Activated naive CD4-positive, alpha-beta T cell (primary cell): ENCODE measurements at regions not wholly inside any gene's neighbourhood (a gene's known extent, or its start where the extent isn't known, plus 50 kb on each side); places are given as distances from the start of the nearest gene placed in this dataset.
A peak's percentile ranks its signal among the peaks of the same experiment; 100 is the strongest.
"Not testable (repeated sequence)": the region's sequence is repeated elsewhere in the genome, so short reads cannot be mapped to it uniquely, and the experiment has no call there.

Experiments used
- DNase-seq, 4 experiments: peaks; one replicate each; lab custom pipeline; 2025; lab: John Stamatoyannopoulos, UW

DNA sequence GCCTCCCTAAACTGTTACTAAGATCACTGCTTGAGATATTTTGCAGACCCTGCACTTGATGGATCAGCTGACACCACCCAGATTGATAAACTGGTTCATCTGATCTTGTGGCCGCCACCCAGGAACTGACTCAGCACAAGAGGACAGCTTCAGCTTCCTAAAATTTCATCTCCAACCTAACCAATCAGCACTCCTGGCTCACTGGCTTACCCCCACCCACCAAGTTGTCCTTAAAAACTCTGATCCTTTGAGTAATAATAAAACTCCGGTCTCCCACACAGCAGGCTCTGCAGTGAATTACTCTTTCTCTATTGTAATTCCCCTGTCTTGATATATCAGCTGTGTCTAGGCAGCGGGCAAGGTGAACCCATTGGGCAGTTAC, 174.8 kb downstream of the UTP18 start:
- DNase-seq = no peak

DNA sequence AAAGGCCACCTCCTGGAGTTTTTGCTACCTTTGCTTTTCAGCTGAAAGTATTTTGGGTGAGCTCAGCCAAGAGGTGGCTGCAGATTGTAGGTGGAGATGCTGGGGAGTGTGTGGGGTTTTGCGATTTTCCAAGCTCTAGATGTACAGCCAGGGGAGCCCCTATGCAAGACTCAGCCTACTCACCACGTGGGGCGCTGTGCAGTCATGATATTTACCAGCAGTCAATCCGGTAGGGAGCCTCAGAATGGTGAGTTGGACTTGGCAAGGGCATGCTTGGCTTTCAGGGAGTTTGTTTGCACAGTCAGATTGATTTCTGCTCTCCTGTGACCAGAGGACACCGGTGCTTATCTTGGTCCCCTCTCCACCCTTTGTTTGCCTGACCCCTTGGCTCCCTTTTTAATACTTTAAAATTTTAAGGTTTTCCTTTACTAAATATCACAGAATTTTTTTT, 175.3 kb downstream of the UTP18 start:
- DNase-seq = no peak

DNA sequence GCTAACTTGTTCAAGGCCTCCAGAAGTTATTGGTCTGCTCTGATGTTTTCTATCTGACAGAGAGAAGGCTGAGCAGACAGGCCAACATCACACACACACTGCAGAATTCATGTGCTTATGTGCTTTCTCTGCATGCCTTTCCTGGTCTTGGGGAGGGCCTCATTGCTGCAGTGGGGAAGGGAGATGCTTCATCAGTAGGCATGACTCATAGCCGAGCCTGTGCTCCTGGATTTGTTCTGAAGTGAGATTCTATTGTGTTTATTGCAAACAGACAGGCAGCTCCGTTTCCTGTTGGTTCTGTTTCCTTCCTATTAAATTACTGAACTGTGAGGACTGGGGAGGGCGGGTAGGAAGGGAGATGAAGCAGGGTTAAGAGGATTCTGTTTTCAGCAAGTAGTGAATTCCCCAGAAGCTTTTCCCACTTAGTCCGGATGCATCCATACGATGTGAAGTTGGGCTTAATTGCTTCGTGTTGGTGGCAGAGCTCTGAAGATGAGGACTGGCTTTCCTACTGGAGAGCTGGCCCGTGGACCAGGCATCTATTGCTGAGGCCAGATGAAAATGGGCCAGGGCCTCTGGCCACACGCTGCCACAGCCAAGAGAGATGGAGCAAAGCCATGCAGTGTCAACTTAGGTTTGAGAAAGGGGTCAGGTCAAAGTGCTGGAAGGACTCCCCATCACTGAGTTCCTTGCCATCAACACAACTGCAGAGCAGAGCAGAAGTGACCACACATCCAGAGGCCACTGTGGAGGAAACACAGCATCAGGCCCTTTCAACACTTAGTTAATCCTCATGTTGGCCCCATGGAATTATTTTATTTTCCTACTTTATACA, 179.3 kb downstream of the UTP18 start:
- DNase-seq = no peak

DNA sequence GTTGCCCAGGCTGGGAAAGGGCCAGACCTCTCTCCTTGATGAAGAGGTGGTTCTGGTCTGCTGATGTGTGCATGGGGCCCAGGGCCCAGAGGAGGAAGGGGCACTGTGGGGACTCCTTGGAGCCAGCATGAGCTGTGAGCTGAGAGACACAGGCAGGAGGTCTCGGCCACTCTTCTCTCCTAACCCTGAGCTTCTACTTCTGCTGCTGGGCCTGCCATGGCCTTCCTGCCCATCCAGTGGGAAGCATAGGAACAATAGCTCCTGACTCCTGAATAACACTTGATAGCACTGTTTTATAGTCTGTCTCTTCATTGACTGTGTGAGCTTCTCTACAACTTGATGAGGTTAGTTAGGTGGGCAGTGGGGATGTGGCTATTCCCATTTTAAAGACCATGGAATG, 181.1 kb downstream of the UTP18 start:
- no peak for DNase-seq

DNA sequence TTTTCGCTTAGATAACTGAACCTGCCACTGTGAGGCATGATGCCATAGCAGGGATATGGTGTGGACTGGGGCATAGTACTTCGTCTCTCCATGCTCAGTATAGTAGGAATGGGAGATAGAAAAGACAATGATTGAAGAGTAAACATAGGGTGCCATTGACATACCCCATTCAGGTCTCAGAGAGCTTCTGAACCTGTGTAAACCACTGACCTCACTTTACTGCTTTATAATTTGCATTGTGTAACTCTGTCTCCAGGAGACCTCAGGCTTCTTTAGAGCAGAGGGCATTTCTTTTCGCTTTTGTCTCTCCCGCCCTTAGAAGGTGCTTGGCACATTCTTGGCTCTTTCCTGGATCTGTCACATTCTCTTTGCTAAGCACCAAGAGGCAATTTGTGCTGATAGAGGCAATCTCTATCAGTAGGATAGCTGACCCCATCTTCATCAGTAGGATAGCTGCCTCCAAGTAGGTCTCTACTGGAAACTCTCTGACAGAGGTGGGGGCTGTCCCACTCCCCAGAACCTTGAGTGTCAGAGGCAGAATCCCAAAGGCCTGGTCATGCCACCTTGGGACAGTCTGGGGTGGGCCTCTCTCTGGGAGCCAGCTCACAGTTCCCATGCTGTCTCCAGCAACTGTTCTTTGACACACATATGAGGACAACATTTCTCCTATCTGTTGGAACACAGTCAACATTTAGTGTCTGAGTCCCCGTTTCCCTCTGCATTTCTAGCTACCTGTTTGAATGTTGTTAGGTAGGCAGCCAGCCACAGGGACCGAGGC, 181.9 kb downstream of the UTP18 start:
- DNase-seq = no peak

DNA sequence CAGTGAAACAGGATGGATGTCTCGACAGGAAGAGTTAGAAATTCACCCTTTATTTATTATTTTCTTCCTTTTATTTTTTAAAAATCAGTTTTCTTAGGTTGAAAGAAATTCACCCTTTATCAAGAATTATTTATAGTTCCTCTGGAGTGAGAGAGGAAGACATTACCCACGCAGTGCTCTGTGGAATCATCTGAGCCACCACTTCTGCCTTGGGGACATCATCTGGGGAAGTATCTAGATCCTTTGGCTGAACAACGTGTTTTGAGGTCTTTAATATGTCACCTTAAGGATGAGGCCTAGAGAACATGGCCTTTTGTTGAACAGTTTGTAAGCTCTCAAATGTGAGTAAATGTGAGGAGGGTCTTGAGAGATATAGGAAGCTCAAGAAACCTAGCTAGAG, 183.3 kb downstream of the UTP18 start:
- DNase-seq = no peak

DNA sequence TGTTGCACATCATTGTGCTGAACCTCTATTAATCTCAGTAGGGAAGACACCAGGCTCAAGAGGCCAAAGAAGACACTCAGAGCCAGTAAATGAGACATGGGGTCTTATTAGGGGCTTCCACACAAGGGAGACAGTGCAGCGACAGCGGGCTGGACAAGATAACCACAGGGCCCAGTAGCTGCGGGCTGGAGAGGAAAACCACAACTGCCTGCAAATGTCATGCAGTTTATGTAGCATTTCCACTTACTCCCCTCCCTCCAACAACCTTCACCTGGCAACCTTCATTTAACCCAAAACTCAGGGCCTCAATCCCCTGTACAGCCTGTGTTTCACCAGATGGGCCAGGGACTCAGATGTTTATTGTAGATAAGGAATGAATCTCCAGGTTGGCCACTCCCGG, 185.6 kb downstream of the UTP18 start:
- no peak for DNase-seq

DNA sequence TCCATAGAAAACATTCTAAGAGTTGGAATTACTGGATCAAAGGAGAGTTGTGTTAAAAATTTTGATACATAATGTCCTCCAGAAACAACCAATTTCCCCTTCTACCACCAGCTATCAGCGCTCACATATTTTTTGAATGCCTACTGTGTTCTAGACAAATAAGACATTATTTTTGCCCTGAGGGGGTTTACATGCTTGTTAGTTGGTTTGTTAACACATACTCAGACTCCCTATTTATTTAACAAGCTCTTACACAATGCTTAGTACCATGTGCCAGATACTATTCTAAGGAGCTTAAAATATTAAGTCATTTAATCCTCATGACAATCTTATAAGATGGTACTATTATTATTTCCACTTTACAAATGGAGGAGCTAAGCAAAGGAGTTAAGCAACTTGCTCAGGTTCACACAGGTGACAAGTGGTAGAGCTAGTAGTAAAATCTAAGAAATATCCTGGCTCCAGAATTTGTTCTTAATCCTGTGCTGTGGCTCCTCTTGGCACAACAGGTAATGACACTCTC, 194.2 kb downstream of the UTP18 start:
- no peak for DNase-seq

DNA sequence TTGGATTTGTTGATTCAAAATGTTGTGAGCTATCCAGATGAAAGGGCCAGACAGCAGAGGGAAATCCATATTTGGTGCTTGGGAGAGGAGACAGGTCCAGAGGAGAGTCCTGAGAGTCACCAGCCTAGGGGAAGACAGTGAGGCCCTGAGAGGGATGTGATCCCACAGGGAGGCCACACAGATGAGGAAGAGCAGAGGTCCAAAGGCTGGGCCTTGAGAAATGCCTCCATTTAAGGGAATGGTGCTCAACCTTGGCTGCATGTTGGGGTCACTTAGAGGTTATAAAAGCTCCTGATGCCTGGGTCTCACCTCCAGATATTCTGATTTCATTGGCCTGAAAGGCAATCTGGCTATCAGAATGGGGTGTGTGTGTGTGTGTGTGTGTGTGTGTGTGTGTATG, 194.9 kb downstream of the UTP18 start:
- no peak for DNase-seq

DNA sequence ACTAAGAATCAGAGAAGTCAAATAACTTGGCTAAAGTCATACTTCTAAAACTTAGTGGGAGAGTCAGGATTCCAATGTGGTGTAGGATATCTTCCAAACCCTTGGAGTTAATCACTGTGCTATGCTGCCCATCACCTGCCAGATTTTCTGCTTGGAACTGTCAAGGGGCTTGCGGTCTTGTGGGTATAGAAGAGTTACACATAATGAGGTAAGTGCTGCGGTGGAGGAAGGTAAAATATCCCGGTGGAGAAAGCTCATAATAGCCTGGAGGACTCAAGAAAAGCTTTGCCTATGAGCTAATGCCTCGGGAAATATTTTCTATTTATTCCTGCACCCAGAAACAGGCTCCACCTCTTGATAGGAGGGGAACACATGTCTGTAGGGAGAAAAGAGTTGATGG, 195.6 kb downstream of the UTP18 start:
- no peak for DNase-seq

DNA sequence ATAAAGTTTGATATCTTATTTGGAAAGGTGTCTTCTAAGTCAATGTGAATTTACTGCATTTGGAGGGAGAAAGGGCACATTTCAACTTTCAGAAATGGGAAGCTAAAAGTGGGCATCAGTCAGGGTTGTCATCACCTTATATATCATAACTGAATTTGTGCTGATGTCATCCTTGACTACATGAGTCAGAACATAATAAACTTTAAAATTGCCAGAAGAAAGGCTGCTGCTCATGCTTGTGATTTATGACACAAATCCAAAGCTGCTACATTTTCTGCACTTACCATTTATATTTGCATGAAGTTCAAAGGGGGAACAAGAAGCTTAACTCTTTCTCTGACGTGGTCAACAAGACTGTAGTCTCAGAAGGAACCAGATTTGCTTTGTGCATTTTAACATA, 196.6 kb downstream of the UTP18 start:
- no peak for DNase-seq

DNA sequence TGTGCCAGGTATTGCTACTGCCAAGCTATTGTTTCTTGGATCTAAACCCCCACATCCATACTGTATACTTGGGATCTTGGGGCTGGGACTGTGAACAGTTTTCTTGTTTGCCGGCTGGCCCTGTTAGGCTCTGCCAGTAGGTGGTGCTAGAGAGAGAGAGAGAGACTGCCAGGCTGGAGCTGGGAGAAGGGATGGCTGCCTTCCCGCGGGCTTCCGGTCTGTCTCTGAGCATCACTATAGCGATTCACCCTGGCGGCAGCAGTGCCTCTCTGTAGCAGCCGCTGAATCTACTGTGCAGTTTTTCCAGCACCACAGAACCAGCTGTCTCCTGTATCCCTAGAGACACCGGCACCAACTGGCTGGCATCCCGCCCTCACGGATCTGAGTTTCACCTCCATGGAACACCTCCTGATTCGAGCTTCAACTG, 201.2 kb downstream of the UTP18 start:
- DNase-seq = peak in 1 of 4 experiments; percentile 2

DNA sequence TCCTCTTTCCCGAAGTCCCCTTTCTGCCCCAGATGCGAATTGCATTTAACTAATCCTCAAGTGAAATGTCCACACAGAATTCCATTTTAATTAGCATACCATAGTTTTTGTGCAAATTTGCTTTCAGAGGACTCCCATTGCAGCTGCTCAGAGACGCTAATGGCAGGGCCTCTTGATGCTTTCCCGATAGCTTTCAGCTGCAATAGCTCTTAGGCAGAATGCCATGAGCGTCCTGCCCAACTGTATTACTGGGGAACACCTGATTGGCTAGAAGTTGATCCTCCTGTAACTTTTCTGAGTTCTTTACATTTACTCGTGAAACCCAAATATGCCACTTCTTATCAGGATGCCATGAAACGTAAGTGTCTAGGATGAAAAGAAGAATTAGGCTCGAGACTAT, 203.0 kb downstream of the UTP18 start:
- DNase-seq = no peak

DNA sequence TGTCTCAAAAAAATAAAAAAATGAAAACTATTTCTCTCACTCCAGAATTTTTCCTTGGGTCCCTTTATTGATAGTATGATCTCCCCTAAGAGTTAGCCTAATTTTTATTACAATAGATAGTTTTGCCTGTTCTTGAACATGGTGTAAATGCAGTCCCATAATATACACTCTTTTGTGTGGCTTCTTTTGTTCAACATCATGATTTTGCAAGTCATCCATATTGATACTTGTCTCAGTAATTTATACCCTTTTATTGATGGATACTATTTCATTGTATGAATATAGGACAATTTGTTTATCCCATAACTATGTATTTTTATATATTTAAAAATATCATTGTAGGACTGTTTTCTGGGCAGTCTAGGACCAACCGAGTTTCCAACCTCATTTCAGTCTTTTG, 207.0 kb downstream of the UTP18 start:
- DNase-seq = no peak

DNA sequence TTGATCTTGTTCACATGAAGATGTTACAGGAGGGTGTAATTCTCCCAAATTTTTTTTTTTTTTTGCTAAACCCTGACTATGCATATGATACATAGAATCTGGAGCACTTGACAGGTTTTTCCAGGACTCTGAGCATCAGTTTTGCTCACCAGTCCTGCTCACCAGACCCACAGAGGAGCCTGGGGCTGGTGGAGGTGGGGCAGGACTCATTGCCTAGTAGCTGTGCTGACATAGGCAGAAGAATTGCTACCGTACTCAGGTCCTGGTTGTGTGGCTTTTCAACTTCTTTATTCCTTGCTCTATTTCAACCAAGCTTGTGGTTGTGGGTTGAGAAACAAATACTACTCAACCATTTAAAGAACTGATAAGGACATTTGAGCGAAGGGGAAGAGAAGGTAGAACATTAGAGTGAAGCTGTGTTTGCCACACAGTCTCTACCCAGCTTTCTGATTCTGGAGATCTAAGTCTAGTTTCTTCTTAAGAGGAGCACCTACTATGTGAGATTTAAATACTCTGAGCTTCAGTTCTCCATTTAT, 212.4 kb downstream of the UTP18 start:
- DNase-seq = no peak

DNA sequence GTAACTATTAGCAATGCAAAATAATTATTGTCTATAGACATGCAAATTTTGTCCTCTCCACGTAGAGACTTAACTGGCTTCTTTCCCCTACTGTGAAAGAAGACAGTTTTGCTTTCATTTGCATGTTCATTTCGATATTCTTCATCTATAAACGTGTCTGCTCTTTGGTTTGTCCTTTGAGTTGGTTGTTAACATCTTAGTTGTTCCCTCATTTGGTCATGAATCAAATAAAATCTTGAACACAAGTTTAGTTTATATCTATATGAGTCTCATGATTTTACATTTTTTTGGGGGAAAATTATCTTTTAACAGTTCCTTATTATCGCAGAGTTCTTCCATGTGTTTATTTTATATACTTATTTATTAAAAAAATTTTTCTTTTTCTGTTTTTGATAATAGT, 214.4 kb downstream of the UTP18 start:
- DNase-seq = no peak

DNA sequence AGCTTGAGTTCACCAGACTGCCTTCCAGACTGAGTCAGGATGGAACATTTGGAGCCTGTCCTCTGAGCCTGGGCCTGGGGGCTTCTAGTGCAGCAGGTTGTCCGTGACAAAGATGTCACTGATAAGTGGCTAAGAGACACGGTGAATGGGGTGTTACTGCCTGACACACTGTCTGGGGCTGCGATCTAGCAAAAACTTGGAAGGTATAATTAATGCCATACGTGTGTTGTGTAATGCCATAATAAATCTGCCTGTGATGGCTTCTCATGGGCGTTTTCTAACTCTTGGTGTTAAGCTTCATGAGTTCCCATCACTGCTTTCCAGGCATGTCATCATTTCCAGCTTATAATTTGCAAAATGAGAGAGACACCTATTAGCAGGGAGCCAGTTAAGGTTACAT, 215.4 kb downstream of the UTP18 start:
- DNase-seq = no peak

DNA sequence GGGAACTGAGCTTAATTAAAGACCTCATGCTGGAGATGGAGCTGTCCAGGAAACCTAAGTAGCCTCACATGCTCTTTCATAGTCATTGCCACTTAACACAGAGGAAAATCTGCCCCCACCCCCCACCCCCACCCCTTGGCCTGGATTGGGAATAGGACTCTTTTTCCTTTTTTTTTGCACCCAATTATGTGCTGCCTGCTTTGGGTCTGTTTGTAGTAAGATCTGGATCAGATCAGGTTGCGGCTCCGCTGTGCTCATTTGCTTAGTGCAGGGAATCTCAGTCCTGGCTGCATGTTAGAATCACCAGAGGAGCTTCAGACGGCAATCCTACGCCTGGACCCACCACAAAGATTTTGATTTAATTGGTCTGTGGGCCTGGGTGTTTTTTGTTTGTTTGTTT, 219.0 kb downstream of the UTP18 start:
- no peak for DNase-seq

DNA sequence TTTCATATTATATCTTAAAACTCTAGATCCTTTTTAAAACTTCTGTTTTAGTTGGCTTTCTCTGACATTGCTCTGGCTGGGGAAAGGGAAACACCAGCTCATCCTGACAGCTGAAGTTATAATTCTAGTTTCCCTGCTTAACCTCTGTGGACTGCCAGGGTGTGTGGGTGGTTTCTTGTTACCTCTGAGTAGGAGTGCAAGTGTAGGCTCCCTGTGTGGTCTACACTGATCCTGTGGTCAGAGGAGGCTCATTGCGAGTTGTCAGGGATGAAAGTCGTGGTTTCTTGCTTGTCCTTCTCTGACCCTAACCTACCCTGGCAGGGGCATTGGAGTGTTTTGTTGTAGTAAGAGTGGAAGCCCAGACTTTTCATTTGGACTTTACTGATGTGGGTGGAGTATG, 221.0 kb downstream of the UTP18 start:
- DNase-seq = no peak

DNA sequence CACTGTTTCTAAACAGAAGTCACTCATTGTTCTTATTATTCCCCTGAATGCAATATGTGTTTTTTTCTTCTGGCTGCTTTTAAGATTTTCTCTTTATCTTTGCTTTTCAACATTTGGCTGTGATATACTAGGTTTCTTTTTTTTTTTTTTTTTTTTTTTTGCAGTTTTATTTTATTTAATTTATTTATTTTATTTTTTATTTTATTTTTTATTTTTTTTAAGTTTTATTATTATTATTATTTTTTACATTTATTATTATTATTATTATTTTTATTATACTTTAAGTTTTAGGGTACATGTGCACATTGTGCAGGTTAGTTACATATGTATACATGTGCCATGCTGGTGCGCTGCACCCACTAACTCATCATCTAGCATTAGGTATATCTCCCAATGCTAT, 221.9 kb downstream of the UTP18 start:
- not testable (repeated sequence) for DNase-seq

DNA sequence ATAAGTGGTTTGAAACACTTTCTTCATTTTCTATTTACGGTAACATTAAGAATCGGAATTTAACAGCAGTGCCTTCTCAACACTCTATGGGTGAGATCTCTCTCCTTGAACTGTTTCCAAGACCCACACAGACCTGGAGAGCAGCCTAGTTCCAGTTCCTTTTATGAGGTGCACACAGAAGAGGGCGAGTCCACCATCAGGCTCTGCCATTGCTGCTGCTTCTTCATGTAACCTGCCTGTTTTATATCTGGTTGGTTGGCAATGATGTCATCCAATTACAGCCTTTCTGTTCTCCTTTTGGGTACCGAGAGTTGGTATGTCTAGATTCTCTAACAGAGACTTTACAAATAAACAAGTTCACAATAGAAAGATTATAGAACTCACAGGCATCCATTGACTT, 225.7 kb downstream of the UTP18 start:
- no peak for DNase-seq

DNA sequence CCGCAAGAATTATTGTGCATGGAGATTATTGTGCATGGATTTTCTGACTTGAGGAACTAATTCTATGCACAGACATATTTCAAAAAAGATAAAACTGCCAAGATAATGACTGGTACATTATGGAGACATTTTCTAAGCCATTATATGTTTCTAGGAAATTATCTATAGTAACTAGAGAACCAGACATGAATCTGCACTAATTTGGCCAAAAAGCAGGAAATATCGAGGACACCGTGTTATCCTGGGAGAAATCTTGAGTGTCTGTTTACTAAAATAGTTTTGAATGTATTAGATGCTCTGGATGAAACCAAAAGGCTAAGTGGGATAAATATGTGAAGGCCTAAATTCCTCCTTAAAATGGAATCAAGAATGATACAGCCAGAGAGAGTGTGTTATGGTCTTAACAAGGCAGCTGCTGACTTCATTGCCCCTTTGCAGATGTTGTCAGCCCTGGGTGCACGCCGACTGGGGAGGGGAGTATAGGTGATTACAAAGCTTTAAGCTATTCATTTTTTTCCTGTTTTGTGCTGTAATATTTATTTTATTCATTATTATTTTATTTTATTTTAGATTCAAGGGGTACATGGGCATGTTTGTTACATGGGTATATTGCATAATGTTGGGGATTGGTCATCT, 226.7 kb downstream of the UTP18 start:
- DNase-seq = no peak
